CD4-positive, CD25-positive, alpha-beta regulatory T cell (primary cell): ENCODE measurements at regions not wholly inside any gene's neighbourhood (a gene's known extent, or its start where the extent isn't known, plus 50 kb on each side); places are given as distances from the start of the nearest gene placed in this dataset.

Experiments
- ATAC-seq, 2 donors: fragments of 150-1000 bp; cut with Tn5 transposase; one replicate each; pipeline ENCODE4 v1.10.0; 2021; ENCODE audit warnings: low read depth in 2 of 2, moderate number of reproducible peaks in 2 of 2, moderate library complexity in 1 of 2
- DNase-seq, 3 donors: peaks; one replicate each; pipeline versions ENCODE4 v3.0.0 to v3.0.0-alpha.2; 2012 to 2022; ENCODE audit warnings: mixed read lengths in 1 of 3
- H3K27ac ChIP-seq: one replicate; pipeline ENCODE4 v1.7.0; 2013; ENCODE audit warnings: mild to moderate bottlenecking, low read length; ENCODE audit not compliant: insufficient read depth, poor library complexity, severe bottlenecking
- H3K27me3 ChIP-seq: one replicate; pipeline ENCODE4 v1.7.0; 2013; ENCODE audit warnings: low read length; ENCODE audit not compliant: control insufficient read depth, insufficient read depth
- H3K36me3 ChIP-seq: one replicate; pipeline ENCODE4 v1.7.0; 2013; ENCODE audit warnings: mild to moderate bottlenecking, low read length, moderate library complexity; ENCODE audit not compliant: control insufficient read depth, insufficient read depth
- H3K4me1 ChIP-seq: 2 replicates; pipeline ENCODE4 v1.7.0; 2013; ENCODE audit warnings: mild to moderate bottlenecking, low read length; ENCODE audit not compliant: insufficient read depth, control insufficient read depth, poor library complexity, severe bottlenecking
- H3K4me3 ChIP-seq: one replicate; pipeline ENCODE4 v1.7.0; 2013; ENCODE audit warnings: low read depth, mild to moderate bottlenecking, low read length, moderate library complexity
- H3K9me3 ChIP-seq, 2 experiments: 1 replicate in 1 of 2; 2 replicates in 1 of 2; pipeline ENCODE4 v1.7.0; 2013; ENCODE audit warnings: low read length in 2 of 2, mild to moderate bottlenecking in 1 of 2, moderate library complexity in 1 of 2; ENCODE audit not compliant: control insufficient read depth in 2 of 2
- H3K27ac Mint-ChIP-seq, 3 donors: one replicate each; pipeline ENCODE4 v1.8.0; 2020 to 2022; ENCODE audit warnings: mild to moderate bottlenecking in 3 of 3, mixed read lengths in 3 of 3, moderate library complexity in 2 of 3
- H3K27me3 Mint-ChIP-seq: one replicate; pipeline ENCODE4 v1.8.0; 2022; ENCODE audit warnings: mild to moderate bottlenecking, mixed read lengths
- H3K36me3 Mint-ChIP-seq: one replicate; pipeline ENCODE4 v1.8.0; 2020; ENCODE audit warnings: mixed read lengths
- H3K4me1 Mint-ChIP-seq, 4 donors: one replicate each; pipeline ENCODE4 v1.8.0; 2020 to 2022; ENCODE audit warnings: mixed read lengths in 4 of 4, mild to moderate bottlenecking in 1 of 4
- H3K4me3 Mint-ChIP-seq, 4 donors: one replicate each; pipeline ENCODE4 v1.8.0; 2020 to 2022; ENCODE audit warnings: mild to moderate bottlenecking in 4 of 4, mixed read lengths in 4 of 4, moderate library complexity in 3 of 4
- H3K9me3 Mint-ChIP-seq, 7 donors: one replicate each; pipeline ENCODE4 v1.8.0; 2020 to 2022; ENCODE audit warnings: mixed read lengths in 7 of 7, mild to moderate bottlenecking in 3 of 7, moderate library complexity in 2 of 7

DNA sequence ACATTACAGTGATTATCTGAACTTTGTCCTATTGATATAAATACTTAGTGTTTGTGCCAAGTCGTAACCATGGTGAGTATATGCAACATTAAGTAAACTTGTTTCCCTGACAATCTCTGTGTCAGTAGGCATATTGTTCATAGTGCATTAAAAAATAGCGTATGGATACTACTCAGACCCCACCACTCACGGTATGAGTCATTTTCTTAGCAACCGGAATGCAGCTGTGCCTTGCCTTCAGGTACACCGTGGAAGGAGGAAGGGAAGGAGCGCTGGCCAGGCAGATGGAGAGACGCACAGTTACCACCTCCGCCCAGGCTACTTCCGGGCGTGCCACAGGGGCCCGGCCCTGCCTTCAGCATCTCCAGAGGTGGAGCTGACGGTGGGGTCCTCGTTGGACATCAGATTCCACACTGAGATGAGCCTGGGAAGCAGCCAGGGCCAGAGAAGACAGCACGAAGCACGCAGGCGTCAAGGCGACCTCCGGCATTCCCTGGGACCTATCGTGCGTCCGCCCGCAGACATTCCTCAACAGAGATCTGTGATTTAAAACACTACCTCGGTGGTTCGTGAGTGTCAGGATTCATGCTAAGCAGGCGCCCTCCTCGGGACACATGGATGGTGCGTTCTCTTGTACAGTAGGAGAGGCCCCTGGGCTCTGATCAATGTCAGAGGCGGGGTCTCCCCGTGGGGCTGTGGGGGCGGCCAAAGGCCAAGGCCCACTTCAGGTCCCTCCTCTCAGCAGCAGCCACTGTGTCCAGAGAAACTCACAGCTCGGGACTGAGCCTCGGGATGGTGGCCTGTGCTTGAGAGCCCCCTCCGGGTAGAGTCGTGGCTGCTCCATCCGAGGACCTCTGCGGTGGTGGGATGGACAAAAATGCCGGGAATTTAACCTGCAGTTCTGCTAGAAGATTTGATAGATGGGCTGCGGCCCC is 82.2 kb upstream of the HDAC4 start:
- H3K27me3 Mint-ChIP-seq = peaks cover 4% of the 10 kb centered on the region
- H3K4me3 Mint-ChIP-seq = no peak overlapping the region
- no peaks in the 10 kb centered on the region for H3K36me3 Mint-ChIP-seq
- H3K4me3 ChIP-seq = no peak overlapping the region
- no peaks in the 10 kb centered on the region for H3K9me3 ChIP-seq
- no peaks in the 10 kb centered on the region for H3K4me1 ChIP-seq
- no peaks in the 10 kb centered on the region for H3K4me1 Mint-ChIP-seq
- H3K9me3 Mint-ChIP-seq = no peaks in the 10 kb centered on the region
- ATAC-seq (no peak), DNase-seq (no peak)
- no peak overlapping the region for H3K27ac Mint-ChIP-seq
- no peak overlapping the region for H3K27ac ChIP-seq
- H3K27me3 ChIP-seq = no peaks in the 10 kb centered on the region
- H3K36me3 ChIP-seq = no peaks in the 10 kb centered on the region

DNA sequence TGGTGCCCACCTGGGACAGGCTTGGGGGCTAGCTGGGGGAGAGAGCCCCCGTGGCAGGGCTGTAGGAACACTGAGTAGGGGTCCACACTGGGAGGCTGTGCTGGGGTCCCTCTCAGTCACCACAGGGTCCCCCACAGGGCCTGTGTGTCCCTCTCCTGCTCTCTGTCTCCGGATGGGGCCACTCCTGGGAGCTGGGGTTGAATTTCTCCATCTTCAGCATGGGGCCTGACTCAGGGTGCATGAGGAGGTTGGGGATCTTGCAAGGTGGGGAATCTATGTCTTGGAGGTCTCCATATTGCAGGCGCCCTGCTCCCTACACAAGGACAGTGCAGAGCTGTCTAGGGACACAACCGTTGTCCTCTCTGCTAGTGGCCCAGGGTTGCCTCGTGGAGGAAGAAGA is 78.7 kb upstream of the HDAC4 start:
- no peak overlapping the region for H3K4me3 ChIP-seq
- Mint-ChIP-seq H3K27me3 (peaks cover 8% of the 10 kb centered on the region), H3K4me1 (no peaks in the 10 kb centered on the region), H3K4me3 (no peak overlapping the region), H3K36me3 (no peaks in the 10 kb centered on the region), H3K27ac (no peak overlapping the region), H3K9me3 (peaks cover 0 to 3% (median 0%) of the 10 kb centered on the region in 7 donors)
- H3K9me3 ChIP-seq = no peaks in the 10 kb centered on the region
- H3K27ac ChIP-seq = no peak overlapping the region
- H3K4me1 ChIP-seq = no peaks in the 10 kb centered on the region
- no peaks in the 10 kb centered on the region for H3K27me3 ChIP-seq
- ATAC-seq = no peak
- DNase-seq = no peak
- no peaks in the 10 kb centered on the region for H3K36me3 ChIP-seq

DNA sequence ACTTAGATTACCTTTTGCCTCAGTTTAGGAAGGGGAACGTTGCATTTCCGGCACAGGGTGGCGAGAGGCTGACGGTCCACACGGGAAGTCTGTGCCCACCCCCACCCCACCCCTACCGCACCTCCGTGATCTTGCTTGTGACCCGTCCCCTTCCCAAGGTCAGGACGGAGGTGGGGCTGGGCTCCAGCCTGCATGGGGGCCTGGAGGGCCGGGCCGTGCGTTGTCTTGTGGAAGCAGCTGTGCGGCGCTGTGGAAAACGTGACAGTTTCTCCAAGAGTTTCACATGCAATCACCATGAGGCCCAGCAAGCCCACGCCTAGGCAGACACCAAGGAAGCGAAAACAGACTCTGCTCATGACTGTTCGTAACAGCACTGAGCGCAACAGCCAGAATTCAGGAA is 76.8 kb upstream of the HDAC4 start:
- H3K9me3 ChIP-seq = no peaks in the 10 kb centered on the region
- H3K36me3 ChIP-seq = no peaks in the 10 kb centered on the region
- H3K36me3 Mint-ChIP-seq = no peaks in the 10 kb centered on the region
- peaks cover 8% of the 10 kb centered on the region for H3K27me3 Mint-ChIP-seq
- peaks cover 0 to 5% (median 0%) of the 10 kb centered on the region in 7 donors for H3K9me3 Mint-ChIP-seq
- H3K27me3 ChIP-seq = no peaks in the 10 kb centered on the region
- no peak for ATAC-seq
- H3K27ac ChIP-seq = no peak overlapping the region
- no peaks in the 10 kb centered on the region for H3K4me1 Mint-ChIP-seq
- H3K4me1 ChIP-seq = no peaks in the 10 kb centered on the region
- H3K27ac Mint-ChIP-seq = no peak overlapping the region
- DNase-seq = no peak
- H3K4me3 Mint-ChIP-seq = no peak overlapping the region
- H3K4me3 ChIP-seq = no peak overlapping the region

DNA sequence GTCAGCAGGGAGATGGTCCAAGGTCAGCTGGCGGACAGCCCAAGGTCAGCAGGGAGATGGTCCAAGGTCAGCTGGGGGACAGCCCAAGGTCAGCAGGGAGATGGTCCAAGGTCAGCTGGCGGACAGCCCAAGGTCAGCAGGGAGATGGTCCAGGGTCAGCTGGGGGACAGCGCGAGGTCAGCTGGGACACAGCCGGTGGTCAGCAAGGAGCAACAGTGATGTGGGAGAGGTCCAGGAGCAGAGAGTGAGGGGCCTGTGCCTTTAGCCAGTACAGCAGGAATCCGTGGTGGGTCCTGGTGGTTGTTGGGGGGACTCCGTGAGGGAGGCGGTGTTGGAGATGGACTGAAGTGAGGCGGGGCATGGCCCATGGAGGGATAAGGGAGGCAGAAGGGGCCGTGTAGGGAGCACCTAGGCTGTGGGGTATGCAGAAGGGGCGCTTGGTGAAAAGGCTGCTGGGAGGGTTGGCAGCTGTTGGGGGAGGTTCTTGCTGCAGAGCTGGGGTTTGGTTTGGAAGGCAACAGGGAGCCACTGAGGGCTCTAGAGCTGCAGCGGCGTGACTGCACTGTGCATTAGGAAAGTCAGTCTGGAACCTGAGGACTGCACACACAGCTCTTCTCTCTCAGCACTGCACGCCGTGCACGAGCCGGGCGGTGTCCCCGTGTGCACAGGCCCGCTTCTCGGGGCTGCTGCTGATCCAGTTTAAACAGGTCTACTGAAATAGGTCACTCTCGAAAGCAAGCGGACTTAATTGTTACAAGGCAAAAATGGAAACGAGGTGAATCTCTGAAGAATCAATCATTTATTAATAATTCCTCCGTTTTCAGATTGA is 76.2 kb upstream of the HDAC4 start:
- Histone ChIP-seq H3K27ac (no peak overlapping the region), H3K27me3 (no peaks in the 10 kb centered on the region), H3K4me3 (no peak overlapping the region), H3K36me3 (no peaks in the 10 kb centered on the region), H3K9me3 (no peaks in the 10 kb centered on the region), H3K4me1 (no peaks in the 10 kb centered on the region)
- Mint-ChIP-seq H3K27me3 (peaks cover 8% of the 10 kb centered on the region), H3K4me1 (no peaks in the 10 kb centered on the region), H3K27ac (no peak overlapping the region), H3K4me3 (no peak overlapping the region), H3K9me3 (peaks cover 0 to 5% (median 0%) of the 10 kb centered on the region in 7 donors), H3K36me3 (no peaks in the 10 kb centered on the region)
- no peak for DNase-seq
- ATAC-seq = no peak

DNA sequence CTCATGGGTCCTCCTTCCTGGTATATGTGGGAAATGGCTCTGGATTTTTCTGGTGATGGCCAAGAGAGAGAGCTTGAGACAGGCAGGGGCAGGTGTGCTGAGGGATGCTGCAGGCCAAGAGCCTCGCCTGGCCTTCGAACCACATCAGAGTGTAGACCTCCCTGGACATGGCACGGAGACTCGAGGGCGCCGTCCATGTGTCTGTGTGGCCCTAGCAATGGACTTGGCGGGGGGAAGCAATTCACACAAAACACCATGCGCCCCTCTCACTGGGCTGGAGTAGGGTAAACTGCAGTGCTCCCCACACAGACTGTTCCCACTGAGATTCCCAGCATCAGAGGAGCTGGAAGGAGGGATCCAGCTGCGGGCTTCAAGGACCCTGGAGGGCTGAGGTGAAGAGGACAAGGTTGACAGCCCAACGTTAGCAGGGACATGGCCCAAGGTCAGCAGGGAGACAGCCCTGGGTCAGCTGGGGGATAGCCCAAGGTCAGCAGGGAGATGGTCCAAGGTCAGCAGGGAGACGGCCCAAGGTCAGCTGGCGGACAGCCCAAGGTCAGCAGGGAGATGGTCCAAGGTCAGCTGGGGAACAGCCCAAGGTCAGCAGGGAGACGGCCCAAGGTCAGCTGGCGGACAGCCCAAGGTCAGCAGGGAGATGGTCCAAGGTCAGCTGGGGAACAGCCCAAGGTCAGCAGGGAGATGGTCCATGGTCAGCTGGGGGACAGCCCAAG is 75.4 kb upstream of the HDAC4 start:
- DNase-seq (no peak), ATAC-seq (no peak)
- H3K27ac Mint-ChIP-seq = no peak overlapping the region
- H3K36me3 Mint-ChIP-seq = no peaks in the 10 kb centered on the region
- no peaks in the 10 kb centered on the region for H3K4me1 ChIP-seq
- peaks cover 0 to 5% (median 0%) of the 10 kb centered on the region in 7 donors for H3K9me3 Mint-ChIP-seq
- no peak overlapping the region for H3K4me3 ChIP-seq
- no peak overlapping the region for H3K4me3 Mint-ChIP-seq
- no peak overlapping the region for H3K27ac ChIP-seq
- no peaks in the 10 kb centered on the region for H3K27me3 ChIP-seq
- no peaks in the 10 kb centered on the region for H3K4me1 Mint-ChIP-seq
- H3K27me3 Mint-ChIP-seq = peaks cover 5% of the 10 kb centered on the region
- no peaks in the 10 kb centered on the region for H3K9me3 ChIP-seq
- H3K36me3 ChIP-seq = no peaks in the 10 kb centered on the region

DNA sequence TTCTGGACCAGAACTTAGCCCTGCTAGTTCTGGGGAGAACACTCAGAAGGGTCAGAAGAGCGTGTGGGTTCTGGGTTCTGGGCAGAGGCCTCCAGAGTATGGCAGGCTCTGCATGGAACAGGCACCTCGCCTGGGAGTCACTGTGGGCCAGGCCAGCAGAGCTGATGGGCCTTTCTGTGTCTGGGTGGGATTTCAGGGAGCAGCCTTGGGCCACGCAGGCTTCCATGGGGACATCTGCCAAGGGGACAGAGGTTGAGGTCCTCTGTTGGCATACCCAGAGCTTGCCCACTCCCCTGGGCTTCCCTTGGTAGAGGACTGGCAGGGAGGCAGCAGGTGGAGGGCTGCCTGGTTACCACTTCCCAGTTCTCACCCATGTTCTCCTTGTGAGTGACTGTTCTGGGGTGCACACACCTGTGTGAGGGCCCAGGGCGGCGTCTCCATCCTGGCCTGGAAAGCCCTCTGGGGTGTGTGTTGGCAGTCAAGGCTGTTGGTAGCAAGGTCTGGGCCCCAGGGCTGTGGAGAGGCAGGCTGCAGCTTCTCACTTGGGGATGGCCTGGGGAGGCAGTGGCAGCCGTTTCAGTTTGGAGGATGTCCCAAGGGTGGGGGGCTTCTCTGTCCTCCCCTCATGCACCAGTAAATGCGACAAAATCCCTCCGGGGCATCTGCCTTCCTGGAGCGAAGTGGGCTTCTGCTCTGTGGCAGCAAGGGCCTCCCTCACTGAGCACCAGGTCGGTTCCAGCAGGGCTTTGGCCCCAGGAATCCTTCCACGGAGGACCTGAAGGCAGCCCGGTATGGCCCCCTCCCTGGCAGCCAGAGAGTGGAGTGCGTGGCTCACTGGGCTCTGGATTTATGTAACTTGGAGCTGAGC is 74.6 kb upstream of the HDAC4 start:
- H3K27me3 ChIP-seq = no peaks in the 10 kb centered on the region
- H3K27ac Mint-ChIP-seq = no peak overlapping the region
- no peak overlapping the region for H3K4me3 ChIP-seq
- no peaks in the 10 kb centered on the region for H3K36me3 ChIP-seq
- no peak overlapping the region for H3K27ac ChIP-seq
- no peak for ATAC-seq
- no peaks in the 10 kb centered on the region for H3K4me1 ChIP-seq
- peaks cover 0 to 5% (median 0%) of the 10 kb centered on the region in 7 donors for H3K9me3 Mint-ChIP-seq
- no peaks in the 10 kb centered on the region for H3K36me3 Mint-ChIP-seq
- H3K27me3 Mint-ChIP-seq = peaks cover 5% of the 10 kb centered on the region
- no peak for DNase-seq
- no peak overlapping the region for H3K4me3 Mint-ChIP-seq
- no peaks in the 10 kb centered on the region for H3K4me1 Mint-ChIP-seq
- H3K9me3 ChIP-seq = no peaks in the 10 kb centered on the region
